Psoas muscle (tissue), 7 donors: ENCODE measurements at regions not wholly inside any gene's neighbourhood (a gene's known extent, or its start where the extent isn't known, plus 50 kb on each side); places are given as distances from the start of the nearest gene placed in this dataset.
"Not testable (repeated sequence)": the region's sequence is repeated elsewhere in the genome, so short reads cannot be mapped to it uniquely, and the experiment has no call there.

ENCODE experiments used
- ATAC-seq, 4 donors: fragments of 200-7000 bp; cut with Tn5 transposase; one replicate each; pipeline ENCODE4 v1.9.1; 2020; ENCODE audit warnings: moderate library complexity in 3 of 4, mild to moderate bottlenecking in 2 of 4
- DNase-seq, 2 donors: peaks; one replicate each; pipeline ENCODE4 v3.0.0-alpha.2; 2020
- H3K27ac ChIP-seq: fragments of 200-600 bp; one replicate; pipeline ENCODE4 v1.8.0; 2022
- H3K27me3 ChIP-seq, 3 donors: fragments of 200-600 bp in 1 of 3; one replicate each; pipeline versions ENCODE4 v1.6.1 to v1.8.0; 2013 to 2022; ENCODE audit warnings: low read length in 2 of 3, mild to moderate bottlenecking in 2 of 3, moderate library complexity in 1 of 3; ENCODE audit not compliant: insufficient read depth in 3 of 3
- H3K36me3 ChIP-seq, 2 donors: fragments of 200-600 bp in 1 of 2; one replicate each; pipeline versions ENCODE4 v1.6.1 to v1.8.0; 2013 to 2022; ENCODE audit warnings: low read depth in 1 of 2, mild to moderate bottlenecking in 1 of 2, moderate library complexity in 1 of 2; ENCODE audit not compliant: insufficient read depth in 1 of 2
- H3K4me1 ChIP-seq: fragments of 200-600 bp; one replicate; pipeline ENCODE4 v1.8.0; 2022
- H3K4me3 ChIP-seq: fragments of 200-600 bp; one replicate; pipeline ENCODE4 v1.8.0; 2022; ENCODE audit warnings: mild to moderate bottlenecking
- H3K9me3 ChIP-seq: fragments of 200-600 bp; one replicate; pipeline ENCODE4 v1.8.0; 2022
- CTCF ChIP-seq: fragments of 200-600 bp; IDR thresholded peaks from one replicate; pipeline ENCODE4 v1.8.0; 2022; ENCODE audit warnings: antibody characterized with exemption
- WGBS, 3 donors: extraction: QIAGEN DNeasy Blood & Tissue Kit; methylation state at CpG; one replicate each; pipeline versions ENCODE4 v1.1.6 to v1.1.7; 2013; 5-methylcytosine and 5-hydroxymethylcytosine counted together
- intact Hi-C, 2 donors: fragments of 100-400 bp; cut with DNase I; formaldehyde crosslinking; loops; one replicate each; pipeline versions ENCODE4 v1.11.0 to v1.14.2; 2022
- donor health status: healthy with polysubstance abuse.
- donor health status: DM: no; HTN: no; CAD: no; lungs with moderate emphysema.
- donor health status: Bipolar disorder and iron deficiency.
- donor health status: healthy.
- donor health status: DM: yes; HTN: yes; CAD: no.
- donor health status: DM: no; HTN: no; CAD: no.
- donor health status: DM: yes; HTN: yes; CAD: no.

GRCh38 chr2:192536922-192537624 lies 342.3 kb upstream of the TMEFF2 start:
- no peak overlapping the region for H3K4me3 ChIP-seq
- WGBS, 3 donors = 45 to 54% (median 52%) methylated on average over 2 of the region's 2 CpGs
- no peak overlapping the region for H3K27ac ChIP-seq
- no peaks in the 10 kb centered on the region for H3K27me3 ChIP-seq
- TF ChIP-seq CTCF = no peak
- H3K9me3 ChIP-seq = no peaks in the 10 kb centered on the region
- no peaks in the 10 kb centered on the region for H3K4me1 ChIP-seq
- DNase-seq (no peak), ATAC-seq (no peak)
- no peaks in the 10 kb centered on the region for H3K36me3 ChIP-seq
- intact Hi-C loops = no loop called here

GRCh38 chr2:192535956-192536921 lies 341.5 kb upstream of the TMEFF2 start:
- Histone ChIP-seq H3K27me3 (no peaks in the 10 kb centered on the region), H3K27ac (no peak overlapping the region), H3K9me3 (no peaks in the 10 kb centered on the region), H3K4me3 (no peak overlapping the region), H3K36me3 (no peaks in the 10 kb centered on the region), H3K4me1 (no peaks in the 10 kb centered on the region)
- intact Hi-C loops = no loop called here
- no peak for DNase-seq
- no peak for TF ChIP-seq CTCF
- 53 to 60% (median 56%) methylated on average over 3 of the region's 3 CpGs for WGBS, 3 donors
- no peak for ATAC-seq

DNA sequence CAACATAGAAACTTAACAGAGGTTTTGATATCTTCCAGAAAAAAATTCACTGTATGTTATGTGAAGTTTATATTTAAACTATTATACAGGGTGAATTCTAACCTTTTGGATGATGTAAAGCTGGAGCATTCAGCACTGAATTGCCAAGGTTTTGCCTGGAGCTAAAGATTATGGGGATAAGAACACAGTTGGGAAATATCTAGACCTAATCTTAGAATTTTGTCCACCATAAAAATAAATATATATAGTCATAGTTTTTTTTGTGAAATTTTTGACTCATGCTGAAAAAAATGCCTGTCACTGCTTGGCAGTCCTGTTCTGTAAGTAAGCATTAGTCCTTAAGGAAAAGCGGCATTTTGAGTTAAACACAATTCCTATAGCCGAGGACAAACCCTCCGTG lies 339.3 kb upstream of the TMEFF2 start:
- ATAC-seq = no peak
- 93 to 97% (median 94%) methylated on average over 3 of the region's 3 CpGs for WGBS, 3 donors

DNA sequence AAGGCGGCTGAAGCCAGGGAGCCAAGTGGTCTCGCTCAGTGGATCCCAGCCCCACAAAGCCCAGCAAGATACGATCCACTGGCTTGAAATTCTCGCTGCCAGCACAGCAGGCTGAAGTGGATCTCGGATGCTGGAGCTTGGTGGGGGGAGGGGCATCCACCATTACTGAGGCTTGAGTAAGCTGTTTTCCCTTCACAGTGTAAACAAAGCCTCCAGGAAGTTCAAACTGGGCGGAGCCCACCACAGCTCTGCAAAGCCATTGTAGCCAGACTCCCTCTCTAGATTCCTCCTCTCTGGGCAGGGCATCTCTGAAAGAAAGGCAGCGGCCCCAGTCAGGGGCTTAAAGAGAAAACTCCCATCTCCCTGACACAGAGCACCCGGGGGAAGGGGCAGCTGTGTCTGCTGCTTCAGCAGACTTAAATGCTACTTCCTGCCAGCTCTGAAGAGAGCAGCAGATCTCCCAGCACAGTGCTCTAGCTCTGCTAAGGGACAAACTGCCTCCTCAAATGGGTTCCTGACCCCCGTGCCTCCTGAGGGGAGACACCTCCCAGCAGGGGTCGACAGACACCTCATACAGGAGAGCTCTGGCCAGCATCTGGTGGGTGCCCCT lies 330.0 kb upstream of the TMEFF2 start:
- H3K36me3 ChIP-seq, H3K9me3 ChIP-seq, H3K4me1 ChIP-seq, intact Hi-C loops, H3K4me3 ChIP-seq, H3K27ac ChIP-seq, H3K27me3 ChIP-seq, ATAC-seq, DNase-seq: not testable (repeated sequence)
- 85 to 90% (median 88%) methylated on average over 10 of the region's 10 CpGs for WGBS, 3 donors

More for the DNA sequence above, 339.3 kb upstream of the TMEFF2 start:
- intact Hi-C loops = no loop called here
- H3K36me3 ChIP-seq = no peaks in the 10 kb centered on the region
- H3K4me3 ChIP-seq = no peak overlapping the region
- H3K27ac ChIP-seq = no peak overlapping the region
- no peak for TF ChIP-seq CTCF
- no peak for DNase-seq
- no peaks in the 10 kb centered on the region for H3K9me3 ChIP-seq
- no peaks in the 10 kb centered on the region for H3K4me1 ChIP-seq
- no peaks in the 10 kb centered on the region for H3K27me3 ChIP-seq

- H3K27ac ChIP-seq, ATAC-seq, DNase-seq, H3K36me3 ChIP-seq, H3K27me3 ChIP-seq, H3K4me3 ChIP-seq, H3K4me1 ChIP-seq, intact Hi-C loops, H3K9me3 ChIP-seq: not testable (repeated sequence)
- 57 to 82% (median 69%) methylated on average over 3 of the region's 3 CpGs for WGBS, 3 donors
These were observed 329.5 kb upstream of the TMEFF2 start for GRCh38 chr2:192524214-192524613.
